ENCODE measurements at regions not wholly inside any gene's neighbourhood (a gene's known extent, or its start where the extent isn't known, plus 50 kb on each side); places are given as distances from the start of the nearest gene placed in this dataset.
"Not testable (repeated sequence)": the region's sequence is repeated elsewhere in the genome, so short reads cannot be mapped to it uniquely, and the experiment has no call there.

- no peak overlapping the region for H3K4me3 ChIP-seq (ENCODE audit: low read depth, low read length)
- TF ChIP-seq, protein P1, sequence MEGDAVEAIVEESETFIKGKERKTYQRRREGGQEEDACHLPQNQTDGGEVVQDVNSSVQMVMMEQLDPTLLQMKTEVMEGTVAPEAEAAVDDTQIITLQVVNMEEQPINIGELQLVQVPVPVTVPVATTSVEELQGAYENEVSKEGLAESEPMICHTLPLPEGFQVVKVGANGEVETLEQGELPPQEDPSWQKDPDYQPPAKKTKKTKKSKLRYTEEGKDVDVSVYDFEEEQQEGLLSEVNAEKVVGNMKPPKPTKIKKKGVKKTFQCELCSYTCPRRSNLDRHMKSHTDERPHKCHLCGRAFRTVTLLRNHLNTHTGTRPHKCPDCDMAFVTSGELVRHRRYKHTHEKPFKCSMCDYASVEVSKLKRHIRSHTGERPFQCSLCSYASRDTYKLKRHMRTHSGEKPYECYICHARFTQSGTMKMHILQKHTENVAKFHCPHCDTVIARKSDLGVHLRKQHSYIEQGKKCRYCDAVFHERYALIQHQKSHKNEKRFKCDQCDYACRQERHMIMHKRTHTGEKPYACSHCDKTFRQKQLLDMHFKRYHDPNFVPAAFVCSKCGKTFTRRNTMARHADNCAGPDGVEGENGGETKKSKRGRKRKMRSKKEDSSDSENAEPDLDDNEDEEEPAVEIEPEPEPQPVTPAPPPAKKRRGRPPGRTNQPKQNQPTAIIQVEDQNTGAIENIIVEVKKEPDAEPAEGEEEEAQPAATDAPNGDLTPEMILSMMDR (IDR thresholded peaks at IDR 0.05; ENCODE audit: insufficient read depth, low read length) = no peak
- DNase-seq (ENCODE audit: low read depth) = no peak
These were observed 417.7 kb downstream of the PSAT1 start for GRCh38 chr9:78714576-78714975.

DNA sequence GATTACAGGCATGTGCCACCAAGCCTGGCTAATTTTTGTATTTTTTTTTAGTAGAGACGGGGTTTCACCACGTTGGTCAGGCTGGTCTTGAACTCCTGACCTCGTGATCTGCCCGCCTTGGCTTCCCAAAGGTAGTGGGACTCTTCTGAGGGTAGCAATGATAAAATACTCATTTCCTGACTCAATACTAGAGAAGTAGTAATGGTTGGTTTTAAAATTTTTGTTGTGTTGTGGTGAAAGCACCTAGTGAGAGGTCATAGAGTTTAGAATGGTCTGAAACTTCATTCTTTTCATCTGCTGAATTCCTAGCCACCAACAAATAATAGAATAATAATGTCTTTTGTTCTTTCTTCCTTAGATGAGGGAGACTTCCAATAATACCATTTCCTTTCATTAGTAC is 422.1 kb downstream of the PSAT1 start:
- DNase-seq (ENCODE audit: low read depth); H3K4me3 ChIP-seq (ENCODE audit: low read depth, low read length): not testable (repeated sequence)

DNA sequence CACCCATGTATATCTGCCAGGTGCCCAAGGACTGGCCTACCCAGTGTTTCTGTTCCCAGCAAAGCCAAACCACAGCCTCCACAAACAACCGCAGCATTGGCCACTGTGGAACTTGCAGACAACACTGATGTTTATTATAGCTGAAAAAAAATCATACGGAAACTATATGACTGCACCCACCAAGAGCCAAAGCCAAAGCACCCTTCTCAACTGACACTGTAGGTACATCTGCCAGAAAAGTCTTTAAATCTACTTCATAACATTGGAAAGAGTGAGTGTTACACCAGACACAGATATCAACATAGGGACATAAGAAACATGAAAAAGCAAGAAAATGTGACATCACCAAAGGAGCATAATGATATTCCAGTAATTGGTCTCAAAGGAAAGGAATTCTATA is 428.0 kb downstream of the PSAT1 start:
- H3K4me3 ChIP-seq (ENCODE audit: low read depth, low read length) = no peak overlapping the region
- DNase-seq (ENCODE audit: low read depth) = no peak
- TF ChIP-seq, protein P1 (IDR thresholded peaks at IDR 0.05; ENCODE audit: insufficient read depth, low read length) = no peak

GRCh38 chr9:78725503-78725902 is 428.6 kb downstream of the PSAT1 start:
- TF ChIP-seq, protein P1 (IDR thresholded peaks at IDR 0.05; ENCODE audit: insufficient read depth, low read length) = no peak
- DNase-seq (ENCODE audit: low read depth) = no peak
- H3K4me3 ChIP-seq (ENCODE audit: low read depth, low read length) = no peak overlapping the region

- no peak for DNase-seq (ENCODE audit: low read depth)
- no peak overlapping the region for H3K4me3 ChIP-seq (ENCODE audit: low read depth, low read length)
- TF ChIP-seq, protein P1 (IDR thresholded peaks at IDR 0.05; ENCODE audit: insufficient read depth, low read length) = no peak
These were observed 448.4 kb downstream of the PSAT1 start for GRCh38 chr9:78745331-78745730.

DNA sequence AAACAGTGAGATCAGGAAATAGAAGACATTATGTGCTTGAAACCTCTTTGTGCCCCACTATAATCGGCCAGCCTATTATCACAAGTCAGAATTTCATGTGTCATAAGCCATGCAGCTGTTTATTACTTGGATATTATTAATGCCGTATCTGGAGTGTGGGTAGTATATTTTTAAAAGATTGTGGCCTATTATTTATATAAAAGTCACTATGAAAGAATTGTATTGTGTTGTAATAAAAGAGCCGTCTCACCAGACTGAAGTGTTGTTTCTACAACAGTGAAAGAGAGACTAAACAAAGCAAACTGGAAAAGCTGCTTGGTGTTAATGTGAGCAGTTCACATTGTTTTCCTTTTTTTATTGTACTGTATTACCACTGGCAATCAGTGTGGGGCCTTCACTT is 449.1 kb downstream of the PSAT1 start:
- no peak overlapping the region for H3K4me3 ChIP-seq (ENCODE audit: low read depth, low read length)
- DNase-seq (ENCODE audit: low read depth) = no peak
- TF ChIP-seq, protein P1 (IDR thresholded peaks at IDR 0.05; ENCODE audit: insufficient read depth, low read length) = no peak

GRCh38 chr9:78753039-78753438 is 456.1 kb downstream of the PSAT1 start:
- no peak overlapping the region for H3K4me3 ChIP-seq (ENCODE audit: low read depth, low read length)
- no peak for DNase-seq (ENCODE audit: low read depth)
- TF ChIP-seq, protein P1 (IDR thresholded peaks at IDR 0.05; ENCODE audit: insufficient read depth, low read length) = no peak

Data from fibroblast of the aortic adventitia (primary cell).